ENCODE measurements at regions not wholly inside any gene's neighbourhood (a gene's known extent, or its start where the extent isn't known, plus 50 kb on each side); places are given as distances from the start of the nearest gene placed in this dataset.

- no peak overlapping the region for H3K27ac ChIP-seq
- no peaks in the 10 kb centered on the region for H3K9me3 ChIP-seq
- H3K4me3 ChIP-seq: no peak overlapping the region
- H3K36me3 ChIP-seq: no peaks in the 10 kb centered on the region
- no peak for DNase-seq (ENCODE audit: low spot score)
- no peaks in the 10 kb centered on the region for H3K4me1 ChIP-seq (replicated peaks)
- intact Hi-C loops (cut with DNase I): no loop called here
- TF ChIP-seq POLR2AphosphoS5 (IDR thresholded peaks at IDR 0.05) (no peak), POLR2A (IDR thresholded peaks at IDR 0.05) (no peak)
- TF ChIP-seq, protein P1, sequence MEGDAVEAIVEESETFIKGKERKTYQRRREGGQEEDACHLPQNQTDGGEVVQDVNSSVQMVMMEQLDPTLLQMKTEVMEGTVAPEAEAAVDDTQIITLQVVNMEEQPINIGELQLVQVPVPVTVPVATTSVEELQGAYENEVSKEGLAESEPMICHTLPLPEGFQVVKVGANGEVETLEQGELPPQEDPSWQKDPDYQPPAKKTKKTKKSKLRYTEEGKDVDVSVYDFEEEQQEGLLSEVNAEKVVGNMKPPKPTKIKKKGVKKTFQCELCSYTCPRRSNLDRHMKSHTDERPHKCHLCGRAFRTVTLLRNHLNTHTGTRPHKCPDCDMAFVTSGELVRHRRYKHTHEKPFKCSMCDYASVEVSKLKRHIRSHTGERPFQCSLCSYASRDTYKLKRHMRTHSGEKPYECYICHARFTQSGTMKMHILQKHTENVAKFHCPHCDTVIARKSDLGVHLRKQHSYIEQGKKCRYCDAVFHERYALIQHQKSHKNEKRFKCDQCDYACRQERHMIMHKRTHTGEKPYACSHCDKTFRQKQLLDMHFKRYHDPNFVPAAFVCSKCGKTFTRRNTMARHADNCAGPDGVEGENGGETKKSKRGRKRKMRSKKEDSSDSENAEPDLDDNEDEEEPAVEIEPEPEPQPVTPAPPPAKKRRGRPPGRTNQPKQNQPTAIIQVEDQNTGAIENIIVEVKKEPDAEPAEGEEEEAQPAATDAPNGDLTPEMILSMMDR (IDR thresholded peaks at IDR 0.05): no peak
- no peaks in the 10 kb centered on the region for H3K27me3 ChIP-seq (replicated peaks; ENCODE audit: insufficient read depth)
Observed at GRCh38 chr13:88124142-88124541, 453.0 kb downstream of the SLITRK5 start.

DNA sequence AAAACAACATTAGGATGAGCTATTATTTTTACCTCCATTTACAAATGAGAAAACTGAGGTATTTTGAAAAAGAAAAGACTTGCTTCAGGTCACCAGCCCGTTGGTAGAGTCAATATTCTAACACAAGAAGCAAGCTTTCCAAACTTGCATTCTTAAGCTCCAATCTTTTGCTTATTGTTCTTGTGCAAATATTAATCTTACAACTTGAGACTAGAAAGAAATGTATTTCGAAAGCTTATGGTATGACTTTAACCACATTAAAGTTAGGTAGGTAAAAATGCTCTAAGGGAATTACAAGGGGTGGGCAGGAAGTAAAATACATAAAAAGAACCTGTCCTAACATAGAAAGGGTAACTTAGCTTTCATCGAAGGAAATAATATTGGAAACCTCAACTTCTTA, 453.9 kb downstream of the SLITRK5 start:
- no peak overlapping the region for H3K4me3 ChIP-seq
- WGBS: 37% methylated on average over 3 of the region's 3 CpGs
- H3K27me3 ChIP-seq (replicated peaks; ENCODE audit: insufficient read depth): no peaks in the 10 kb centered on the region
- H3K4me1 ChIP-seq (replicated peaks): no peaks in the 10 kb centered on the region
- intact Hi-C loops (cut with DNase I): no loop called here
- TF ChIP-seq, protein P1 (IDR thresholded peaks at IDR 0.05): no peak
- no peak for TF ChIP-seq POLR2AphosphoS5 (IDR thresholded peaks at IDR 0.05)
- TF ChIP-seq POLR2A (IDR thresholded peaks at IDR 0.05): no peak
- no peaks in the 10 kb centered on the region for H3K36me3 ChIP-seq
- no peaks in the 10 kb centered on the region for H3K9me3 ChIP-seq
- no peak overlapping the region for H3K27ac ChIP-seq
- DNase-seq (ENCODE audit: low spot score): no peak

GRCh38 chr13:88136098-88136790, 465.1 kb downstream of the SLITRK5 start:
- TF ChIP-seq POLR2AphosphoS5 (IDR thresholded peaks at IDR 0.05): no peak
- TF ChIP-seq POLR2A (IDR thresholded peaks at IDR 0.05): no peak
- TF ChIP-seq, protein P1 (IDR thresholded peaks at IDR 0.05): no peak
- Histone ChIP-seq H3K27ac (no peak overlapping the region), H3K27me3 (replicated peaks; ENCODE audit: insufficient read depth) (no peaks in the 10 kb centered on the region), H3K36me3 (no peaks in the 10 kb centered on the region), H3K4me1 (replicated peaks) (no peaks in the 10 kb centered on the region), H3K4me3 (no peak overlapping the region), H3K9me3 (no peaks in the 10 kb centered on the region)
- no peak for DNase-seq (ENCODE audit: low spot score)
- intact Hi-C loops (cut with DNase I): no loop called here
- WGBS: 96% methylated on average over 27 of the region's 27 CpGs

- H3K4me1 ChIP-seq (replicated peaks): no peaks in the 10 kb centered on the region
- H3K27ac ChIP-seq: no peak overlapping the region
- no peak for TF ChIP-seq POLR2AphosphoS5 (IDR thresholded peaks at IDR 0.05)
- H3K9me3 ChIP-seq: no peaks in the 10 kb centered on the region
- H3K27me3 ChIP-seq (replicated peaks; ENCODE audit: insufficient read depth): no peaks in the 10 kb centered on the region
- no peak for DNase-seq (ENCODE audit: low spot score)
- no peak overlapping the region for H3K4me3 ChIP-seq
- H3K36me3 ChIP-seq: no peaks in the 10 kb centered on the region
- 34% methylated on average over 3 of the region's 3 CpGs for WGBS
- intact Hi-C loops (cut with DNase I): no loop called here
Observed at GRCh38 chr13:88142653-88143052, 471.5 kb downstream of the SLITRK5 start.

DNA sequence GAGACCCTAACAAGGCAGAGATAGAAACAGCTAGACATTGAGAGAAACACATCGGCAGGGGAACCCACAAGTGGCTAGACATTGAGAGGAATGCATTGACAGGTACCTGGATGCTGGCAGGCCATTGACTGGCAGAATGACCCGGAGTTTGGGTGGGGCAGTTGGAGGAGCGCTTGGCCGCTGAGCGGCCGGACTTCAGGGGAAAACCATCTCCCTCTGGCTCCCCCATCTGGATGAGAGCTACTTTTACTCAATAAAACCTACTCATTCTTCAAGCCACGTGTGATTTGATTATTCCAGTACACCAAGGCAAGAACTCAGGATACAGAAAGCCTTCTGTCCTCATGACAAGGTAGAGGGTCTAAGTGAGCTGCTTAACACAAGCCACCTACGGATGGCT, 473.4 kb downstream of the SLITRK5 start:
- Histone ChIP-seq H3K36me3 (no peaks in the 10 kb centered on the region), H3K4me1 (replicated peaks) (no peaks in the 10 kb centered on the region), H3K27ac (no peak overlapping the region), H3K27me3 (replicated peaks; ENCODE audit: insufficient read depth) (no peaks in the 10 kb centered on the region), H3K9me3 (no peaks in the 10 kb centered on the region), H3K4me3 (no peak overlapping the region)
- WGBS: 95% methylated on average over 8 of the region's 8 CpGs
- no peak for DNase-seq (ENCODE audit: low spot score)
- intact Hi-C loops (cut with DNase I): no loop called here
- TF ChIP-seq POLR2A (IDR thresholded peaks at IDR 0.05) (no peak), POLR2AphosphoS5 (IDR thresholded peaks at IDR 0.05) (no peak)
- TF ChIP-seq, protein P1 (IDR thresholded peaks at IDR 0.05): no peak

Data from prostate gland (tissue), 2 donors.